Upper lobe of left lung (tissue), 6 donors: ENCODE measurements at regions not wholly inside any gene's neighbourhood (a gene's known extent, or its start where the extent isn't known, plus 50 kb on each side); places are given as distances from the start of the nearest gene placed in this dataset.

Source experiments
- ATAC-seq, 2 donors: fragments of 200-7000 bp; cut with Tn5 transposase; one replicate each; pipeline ENCODE4 v1.9.1; 2022; ENCODE audit warnings: mild to moderate bottlenecking in 2 of 2, moderate library complexity in 2 of 2; ENCODE audit not compliant: low FRiP score in 2 of 2
- DNase-seq, 2 donors: peaks; one replicate each; pipeline ENCODE4 v3.0.0-alpha.2; 2019 to 2020
- H3K27ac ChIP-seq, 4 donors: fragments of 200-600 bp; sonication (generic); one replicate each; pipeline ENCODE4 v1.5.1; 2016 to 2019
- H3K27me3 ChIP-seq, 4 donors: fragments of 200-600 bp; sonication (generic); one replicate each; pipeline ENCODE4 v1.5.1; 2017 to 2019
- H3K36me3 ChIP-seq, 4 donors: fragments of 200-600 bp; sonication (generic); one replicate each; pipeline ENCODE4 v1.5.1; 2016 to 2019
- H3K4me1 ChIP-seq, 4 donors: fragments of 200-600 bp; sonication (generic); one replicate each; pipeline ENCODE4 v1.5.1; 2018 to 2019
- H3K4me3 ChIP-seq, 4 donors: fragments of 200-600 bp; sonication (generic); one replicate each; pipeline ENCODE4 v1.5.1; 2017 to 2019; ENCODE audit warnings: mild to moderate bottlenecking in 2 of 4, moderate library complexity in 1 of 4
- H3K9me3 ChIP-seq, 4 donors: fragments of 200-600 bp; sonication (generic); one replicate each; pipeline ENCODE4 v1.5.1; 2018 to 2019
- EP300 ChIP-seq, 4 donors: sonication (generic); formaldehyde crosslinking; IDR thresholded peaks; one replicate each; pipeline ENCODE4 v1.5.1; 2017; ENCODE audit warnings: antibody characterized with exemption in 4 of 4, control low read depth in 2 of 4
- POLR2A ChIP-seq, 4 donors: fragments of 450-650 bp; IDR thresholded peaks; one replicate each; pipeline ENCODE4 v1.5.1; 2016 to 2017; ENCODE audit warnings: antibody characterized with exemption in 4 of 4, mild to moderate bottlenecking in 2 of 4
- POLR2AphosphoS5 ChIP-seq, 2 donors: sonication (generic); formaldehyde crosslinking; IDR thresholded peaks; one replicate each; pipeline ENCODE4 v1.5.1; 2017; ENCODE audit warnings: antibody characterized with exemption in 2 of 2
- WGBS, 2 donors: methylation state at CpG; one replicate each; pipeline ENCODE4 v1.1.5; 2017 to 2018; 5-methylcytosine and 5-hydroxymethylcytosine counted together
- TF ChIP-seq, protein P1 (sequence below), 6 experiments: fragments of 450-650 bp in 4 of 6; fragments of 200-600 bp in 2 of 6; sonication (generic) in 2 of 6; IDR thresholded peaks; one replicate each; pipeline ENCODE4 v1.5.1; 2016 to 2019; ENCODE audit warnings: antibody characterized with exemption in 6 of 6
- donor health status: DM: no; HTN: no; CAD: no; lungs with moderate emphysema.
- donor health status: DM: no; HTN: yes; CAD: no; lungs with severe emphysema.

DNA sequence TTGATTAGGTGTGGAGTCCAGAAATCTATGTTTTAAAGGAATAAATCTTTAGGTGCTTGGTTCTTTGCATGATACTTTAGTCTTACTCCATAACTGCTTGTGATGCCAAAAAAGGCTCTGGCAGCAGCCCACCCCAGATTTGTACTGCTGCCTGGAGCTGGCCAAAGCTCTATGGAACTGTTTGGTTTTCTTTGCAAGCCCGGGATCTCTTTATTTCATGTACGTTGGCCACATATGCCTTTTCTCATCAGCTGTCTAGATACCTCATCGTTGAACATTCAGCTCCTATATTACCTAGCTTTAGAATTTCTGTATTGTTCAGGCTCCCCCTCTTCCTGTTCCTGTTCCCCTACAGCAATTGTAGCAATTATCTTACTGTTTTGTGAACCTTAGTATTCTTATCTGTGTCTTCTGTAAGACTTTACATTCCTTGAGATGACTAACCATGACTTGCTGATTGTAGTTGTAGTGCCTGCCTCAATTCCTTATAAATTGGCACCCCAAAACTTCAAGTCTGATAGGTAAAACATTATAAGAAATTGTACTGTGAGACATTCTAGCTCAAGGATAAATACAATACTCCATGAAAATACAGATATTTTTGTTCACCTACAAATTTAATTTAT is 199.4 kb upstream of the GPRIN3 start:
- TF ChIP-seq POLR2A (IDR thresholded peaks at IDR 0.05) (no peak), EP300 (IDR thresholded peaks at IDR 0.05) (no peak), POLR2AphosphoS5 (IDR thresholded peaks at IDR 0.05) (no peak)
- TF ChIP-seq, protein P1, sequence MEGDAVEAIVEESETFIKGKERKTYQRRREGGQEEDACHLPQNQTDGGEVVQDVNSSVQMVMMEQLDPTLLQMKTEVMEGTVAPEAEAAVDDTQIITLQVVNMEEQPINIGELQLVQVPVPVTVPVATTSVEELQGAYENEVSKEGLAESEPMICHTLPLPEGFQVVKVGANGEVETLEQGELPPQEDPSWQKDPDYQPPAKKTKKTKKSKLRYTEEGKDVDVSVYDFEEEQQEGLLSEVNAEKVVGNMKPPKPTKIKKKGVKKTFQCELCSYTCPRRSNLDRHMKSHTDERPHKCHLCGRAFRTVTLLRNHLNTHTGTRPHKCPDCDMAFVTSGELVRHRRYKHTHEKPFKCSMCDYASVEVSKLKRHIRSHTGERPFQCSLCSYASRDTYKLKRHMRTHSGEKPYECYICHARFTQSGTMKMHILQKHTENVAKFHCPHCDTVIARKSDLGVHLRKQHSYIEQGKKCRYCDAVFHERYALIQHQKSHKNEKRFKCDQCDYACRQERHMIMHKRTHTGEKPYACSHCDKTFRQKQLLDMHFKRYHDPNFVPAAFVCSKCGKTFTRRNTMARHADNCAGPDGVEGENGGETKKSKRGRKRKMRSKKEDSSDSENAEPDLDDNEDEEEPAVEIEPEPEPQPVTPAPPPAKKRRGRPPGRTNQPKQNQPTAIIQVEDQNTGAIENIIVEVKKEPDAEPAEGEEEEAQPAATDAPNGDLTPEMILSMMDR (IDR thresholded peaks at IDR 0.05) = no peak
- H3K4me3 ChIP-seq = no peak overlapping the region
- H3K4me1 ChIP-seq = no peaks in the 10 kb centered on the region
- no peaks in the 10 kb centered on the region for H3K9me3 ChIP-seq
- H3K27me3 ChIP-seq = no peaks in the 10 kb centered on the region
- DNase-seq = no peak
- no peak for ATAC-seq
- H3K27ac ChIP-seq = no peak overlapping the region
- 69 to 82% methylated on average over 3 of the region's 3 CpGs for WGBS, 2 donors
- H3K36me3 ChIP-seq = no peaks in the 10 kb centered on the region

DNA sequence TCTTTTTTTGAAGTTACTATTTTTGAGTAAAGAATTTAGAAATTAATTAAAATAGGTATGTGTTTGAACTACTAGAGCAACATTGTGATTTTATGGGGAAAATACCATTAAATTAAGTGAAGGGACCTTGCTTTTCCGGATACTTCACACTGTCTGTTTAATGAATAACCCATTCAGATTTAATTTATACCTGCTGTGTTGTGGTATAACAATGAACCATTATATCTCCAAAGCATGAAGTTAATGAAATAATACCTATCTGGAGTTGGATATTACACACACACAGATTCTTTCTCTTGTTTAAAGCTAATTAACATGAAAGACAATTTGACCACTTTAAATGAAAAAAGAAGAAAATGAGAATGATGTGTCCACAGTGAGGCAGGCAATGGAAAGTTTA is 195.0 kb upstream of the GPRIN3 start:
- no peak for DNase-seq
- TF ChIP-seq POLR2AphosphoS5 (IDR thresholded peaks at IDR 0.05) (no peak), EP300 (IDR thresholded peaks at IDR 0.05) (no peak), POLR2A (IDR thresholded peaks at IDR 0.05) (no peak)
- TF ChIP-seq, protein P1 (IDR thresholded peaks at IDR 0.05) = no peak
- Histone ChIP-seq H3K4me1 (no peaks in the 10 kb centered on the region), H3K36me3 (no peaks in the 10 kb centered on the region), H3K27ac (no peak overlapping the region), H3K27me3 (no peaks in the 10 kb centered on the region), H3K4me3 (no peak overlapping the region), H3K9me3 (no peaks in the 10 kb centered on the region)
- WGBS, 2 donors = 89 to 91% methylated on average over 1 of the region's 1 CpG
- no peak for ATAC-seq

DNA sequence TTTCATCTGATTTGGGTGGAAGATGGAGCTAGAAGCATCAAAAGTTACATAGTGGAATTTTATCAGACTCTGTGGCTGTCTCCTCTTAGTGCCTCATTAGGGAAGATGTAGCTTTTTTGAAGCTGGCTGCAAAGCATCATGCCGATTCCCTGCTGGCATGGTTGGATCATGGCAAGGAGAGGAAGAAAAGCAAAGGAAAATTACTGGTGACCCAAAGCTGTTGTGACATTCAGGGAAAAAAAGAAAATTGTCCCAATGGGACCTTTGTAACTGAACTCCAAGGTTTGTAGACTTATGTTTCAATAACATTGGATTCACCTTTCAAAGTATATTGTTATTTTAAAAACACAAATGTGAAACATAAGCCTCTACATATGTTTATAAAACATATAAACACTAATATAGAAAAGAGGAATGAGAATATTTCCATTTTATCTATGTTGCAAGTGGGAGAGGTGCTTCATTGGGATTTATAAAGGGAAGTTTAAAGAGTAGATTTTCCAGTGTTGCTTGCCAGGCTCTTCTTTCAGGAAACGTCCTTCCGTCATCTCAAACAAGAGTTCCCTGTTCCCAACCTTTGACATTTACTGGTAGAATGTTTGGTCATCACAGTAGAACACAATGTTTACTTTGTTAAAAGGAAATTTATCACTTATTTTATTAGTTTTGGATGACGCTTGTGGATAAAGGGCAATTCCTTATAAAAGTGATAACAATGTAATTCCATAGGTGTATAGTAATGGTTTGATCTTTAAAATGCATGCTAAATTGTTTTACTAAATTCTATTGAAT is 190.1 kb upstream of the GPRIN3 start:
- Histone ChIP-seq H3K9me3 (no peaks in the 10 kb centered on the region), H3K4me1 (no peaks in the 10 kb centered on the region), H3K4me3 (no peak overlapping the region), H3K27me3 (no peaks in the 10 kb centered on the region), H3K27ac (no peak overlapping the region), H3K36me3 (no peaks in the 10 kb centered on the region)
- TF ChIP-seq EP300 (IDR thresholded peaks at IDR 0.05) = no peak
- TF ChIP-seq, protein P1 (IDR thresholded peaks at IDR 0.05) = no peak
- DNase-seq (no peak), ATAC-seq (no peak)
- 63 to 65% methylated on average over 4 of the region's 4 CpGs for WGBS, 2 donors

DNA sequence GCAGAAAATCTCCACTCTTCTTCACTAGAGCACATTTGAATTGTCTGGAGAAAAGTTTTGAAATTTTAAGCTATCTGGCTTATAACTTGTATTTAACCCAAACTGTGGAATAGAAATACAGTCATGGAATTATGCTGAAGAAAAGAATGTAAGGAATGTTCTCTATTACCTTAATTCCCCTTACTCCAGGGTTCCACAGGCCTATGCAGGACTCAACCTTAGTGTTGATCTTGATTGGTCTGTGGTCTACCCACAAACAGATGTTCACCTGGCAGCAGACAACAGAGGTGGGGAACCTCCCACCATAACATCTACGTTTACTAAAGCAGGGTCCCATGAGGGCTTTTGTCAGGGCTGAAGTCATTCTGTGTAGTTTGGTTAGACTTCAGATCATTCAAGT is 189.3 kb upstream of the GPRIN3 start:
- H3K9me3 ChIP-seq = no peaks in the 10 kb centered on the region
- TF ChIP-seq POLR2A (IDR thresholded peaks at IDR 0.05) = no peak
- TF ChIP-seq POLR2AphosphoS5 (IDR thresholded peaks at IDR 0.05) = no peak
- TF ChIP-seq, protein P1 (IDR thresholded peaks at IDR 0.05) = no peak
- TF ChIP-seq EP300 (IDR thresholded peaks at IDR 0.05) = no peak
- H3K27ac ChIP-seq = no peak overlapping the region
- ATAC-seq = no peak
- no peak for DNase-seq
- no peaks in the 10 kb centered on the region for H3K36me3 ChIP-seq
- no peak overlapping the region for H3K4me3 ChIP-seq
- 57 to 71% methylated on average over 1 of the region's 1 CpG for WGBS, 2 donors
- no peaks in the 10 kb centered on the region for H3K4me1 ChIP-seq
- H3K27me3 ChIP-seq = no peaks in the 10 kb centered on the region

DNA sequence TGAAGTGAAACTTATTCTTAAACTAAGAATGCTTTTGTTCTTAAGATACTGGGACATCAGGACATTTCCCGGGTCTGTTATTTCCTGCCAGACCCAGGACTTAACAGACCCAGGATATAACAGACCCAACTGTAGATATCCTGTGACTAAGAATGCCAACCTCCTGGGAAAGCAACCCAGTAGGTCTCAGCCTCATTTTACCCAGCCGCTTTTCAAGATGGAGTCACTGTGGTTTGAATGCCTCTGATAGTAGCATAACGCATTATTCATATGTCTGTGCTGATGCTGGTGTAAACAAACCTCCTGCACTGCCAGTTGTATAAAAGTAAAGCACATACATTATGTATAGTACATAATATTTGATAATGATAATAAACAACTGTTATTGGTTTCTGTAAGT is 185.8 kb upstream of the GPRIN3 start:
- H3K27ac ChIP-seq = no peak overlapping the region

More for the DNA sequence above, 185.8 kb upstream of the GPRIN3 start:
- Histone ChIP-seq H3K27me3 (no peaks in the 10 kb centered on the region), H3K36me3 (no peaks in the 10 kb centered on the region), H3K9me3 (no peaks in the 10 kb centered on the region), H3K4me3 (no peak overlapping the region), H3K4me1 (no peaks in the 10 kb centered on the region)
- ATAC-seq (no peak), DNase-seq (no peak)
- 76 to 81% methylated on average over 3 of the region's 3 CpGs for WGBS, 2 donors
- TF ChIP-seq EP300 (IDR thresholded peaks at IDR 0.05) = no peak
- no peak for TF ChIP-seq POLR2AphosphoS5 (IDR thresholded peaks at IDR 0.05)
- no peak for TF ChIP-seq POLR2A (IDR thresholded peaks at IDR 0.05)
- TF ChIP-seq, protein P1 (IDR thresholded peaks at IDR 0.05) = no peak
